Vagina (tissue), 2 donors: ENCODE measurements at regions not wholly inside any gene's neighbourhood (a gene's known extent, or its start where the extent isn't known, plus 50 kb on each side); places are given as distances from the start of the nearest gene placed in this dataset.
A peak's percentile ranks its signal among the peaks of the same experiment; 100 is the strongest.

Experiments
- DNase-seq, 2 donors: peaks; one replicate each; pipeline ENCODE4 v3.0.0-alpha.2; 2017; ENCODE audit errors: extremely low spot score in 2 of 2
- H3K27ac ChIP-seq: fragments of 200-600 bp; sonication (generic); one replicate; pipeline ENCODE4 v1.5.1; 2019
- H3K27me3 ChIP-seq: fragments of 200-600 bp; sonication (generic); one replicate; pipeline ENCODE4 v1.5.1; 2019
- H3K36me3 ChIP-seq, 2 donors: fragments of 200-600 bp; sonication (generic); one replicate each; pipeline ENCODE4 v1.5.1; 2017 to 2019
- H3K4me1 ChIP-seq: fragments of 200-600 bp; sonication (generic); one replicate; pipeline ENCODE4 v1.5.1; 2019
- H3K4me3 ChIP-seq, 2 donors: fragments of 200-600 bp; sonication (generic); 1 replicate in 1 of 2; 2 replicates in 1 of 2; pipeline ENCODE4 v1.5.1; 2016 to 2019
- H3K9me3 ChIP-seq: fragments of 200-600 bp; sonication (generic); one replicate; pipeline ENCODE4 v1.5.1; 2019
- POLR2A ChIP-seq, 2 donors: fragments of 450-650 bp; IDR thresholded peaks; one replicate each; pipeline ENCODE4 v1.6.1; 2017; ENCODE audit warnings: antibody characterized with exemption in 2 of 2, mild to moderate bottlenecking in 2 of 2, moderate library complexity in 2 of 2
- POLR2AphosphoS5 ChIP-seq, 2 donors: sonication (generic); formaldehyde crosslinking; IDR thresholded peaks; one replicate each; pipeline ENCODE4 v1.9.0; 2017; ENCODE audit warnings: antibody characterized with exemption in 2 of 2, mild to moderate bottlenecking in 2 of 2, low read depth in 1 of 2; ENCODE audit not compliant: insufficient read depth in 1 of 2
- intact Hi-C: fragments of 100-400 bp; cut with DNase I; formaldehyde crosslinking; loops from one replicate; pipeline ENCODE4 v1.15.1; 2023
- TF ChIP-seq, protein P1 (sequence below), 3 experiments: fragments of 450-650 bp in 2 of 3; fragments of 200-600 bp in 1 of 3; sonication (generic) in 1 of 3; IDR thresholded peaks; one replicate each; pipeline ENCODE4 v1.5.1; 2017 to 2019; ENCODE audit warnings: antibody characterized with exemption in 3 of 3, mild to moderate bottlenecking in 2 of 3, moderate library complexity in 2 of 3

DNA sequence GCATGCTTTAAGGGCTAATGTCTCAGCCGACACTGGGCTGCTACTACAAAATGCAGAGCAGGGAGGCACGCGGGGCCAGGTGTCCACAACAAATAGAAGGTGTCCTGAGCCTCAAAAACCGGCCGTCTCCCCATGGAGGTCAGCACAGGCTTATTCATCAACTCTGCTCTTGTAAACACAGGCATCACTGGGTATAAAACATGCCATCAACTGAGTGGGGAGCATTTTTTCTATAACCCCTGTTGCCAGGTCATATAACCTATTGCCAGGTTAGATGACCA lies 271.6 kb downstream of the AUH start:
- TF ChIP-seq POLR2AphosphoS5 (IDR thresholded peaks at IDR 0.05; ENCODE audit: insufficient read depth in 1 of 2, low read depth in 1 of 2): no peak
- no peak for TF ChIP-seq POLR2A (IDR thresholded peaks at IDR 0.05)
- TF ChIP-seq, protein P1, sequence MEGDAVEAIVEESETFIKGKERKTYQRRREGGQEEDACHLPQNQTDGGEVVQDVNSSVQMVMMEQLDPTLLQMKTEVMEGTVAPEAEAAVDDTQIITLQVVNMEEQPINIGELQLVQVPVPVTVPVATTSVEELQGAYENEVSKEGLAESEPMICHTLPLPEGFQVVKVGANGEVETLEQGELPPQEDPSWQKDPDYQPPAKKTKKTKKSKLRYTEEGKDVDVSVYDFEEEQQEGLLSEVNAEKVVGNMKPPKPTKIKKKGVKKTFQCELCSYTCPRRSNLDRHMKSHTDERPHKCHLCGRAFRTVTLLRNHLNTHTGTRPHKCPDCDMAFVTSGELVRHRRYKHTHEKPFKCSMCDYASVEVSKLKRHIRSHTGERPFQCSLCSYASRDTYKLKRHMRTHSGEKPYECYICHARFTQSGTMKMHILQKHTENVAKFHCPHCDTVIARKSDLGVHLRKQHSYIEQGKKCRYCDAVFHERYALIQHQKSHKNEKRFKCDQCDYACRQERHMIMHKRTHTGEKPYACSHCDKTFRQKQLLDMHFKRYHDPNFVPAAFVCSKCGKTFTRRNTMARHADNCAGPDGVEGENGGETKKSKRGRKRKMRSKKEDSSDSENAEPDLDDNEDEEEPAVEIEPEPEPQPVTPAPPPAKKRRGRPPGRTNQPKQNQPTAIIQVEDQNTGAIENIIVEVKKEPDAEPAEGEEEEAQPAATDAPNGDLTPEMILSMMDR (IDR thresholded peaks at IDR 0.05): no peak
- Histone ChIP-seq H3K36me3 (no peaks in the 10 kb centered on the region), H3K9me3 (no peaks in the 10 kb centered on the region), H3K27me3 (no peaks in the 10 kb centered on the region), H3K4me3 (no peak overlapping the region), H3K4me1 (no peaks in the 10 kb centered on the region), H3K27ac (peak overlapping the region; percentile 7)
- intact Hi-C loops: no loop called here
- DNase-seq: no peak

DNA sequence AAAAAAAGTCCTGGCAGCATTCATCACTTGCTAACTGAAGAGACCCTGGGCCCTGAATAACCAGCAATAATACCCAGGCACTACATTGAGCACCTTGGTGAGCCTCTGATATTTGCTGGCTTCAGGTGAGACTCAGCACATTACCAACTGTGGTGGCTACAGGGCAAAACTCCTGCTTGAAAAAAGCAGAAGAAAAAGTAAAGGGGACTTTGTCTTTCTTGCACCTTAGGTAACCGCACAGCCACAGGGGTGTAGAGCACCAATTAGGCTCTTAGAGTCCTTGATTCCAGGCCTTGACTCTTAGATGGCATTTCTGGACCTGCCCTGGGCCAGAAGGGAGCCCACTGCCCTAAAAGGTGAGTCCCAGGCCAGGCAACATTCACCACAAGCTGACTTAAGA lies 269.5 kb downstream of the AUH start:
- intact Hi-C loops: no loop called here
- H3K27me3 ChIP-seq: no peaks in the 10 kb centered on the region
- no peaks in the 10 kb centered on the region for H3K36me3 ChIP-seq
- no peak for DNase-seq
- H3K9me3 ChIP-seq: no peaks in the 10 kb centered on the region
- H3K4me1 ChIP-seq: no peaks in the 10 kb centered on the region
- TF ChIP-seq, protein P1 (IDR thresholded peaks at IDR 0.05): no peak
- no peak for TF ChIP-seq POLR2AphosphoS5 (IDR thresholded peaks at IDR 0.05; ENCODE audit: insufficient read depth in 1 of 2, low read depth in 1 of 2)
- TF ChIP-seq POLR2A (IDR thresholded peaks at IDR 0.05): no peak
- H3K27ac ChIP-seq: no peak overlapping the region
- H3K4me3 ChIP-seq: no peak overlapping the region

DNA sequence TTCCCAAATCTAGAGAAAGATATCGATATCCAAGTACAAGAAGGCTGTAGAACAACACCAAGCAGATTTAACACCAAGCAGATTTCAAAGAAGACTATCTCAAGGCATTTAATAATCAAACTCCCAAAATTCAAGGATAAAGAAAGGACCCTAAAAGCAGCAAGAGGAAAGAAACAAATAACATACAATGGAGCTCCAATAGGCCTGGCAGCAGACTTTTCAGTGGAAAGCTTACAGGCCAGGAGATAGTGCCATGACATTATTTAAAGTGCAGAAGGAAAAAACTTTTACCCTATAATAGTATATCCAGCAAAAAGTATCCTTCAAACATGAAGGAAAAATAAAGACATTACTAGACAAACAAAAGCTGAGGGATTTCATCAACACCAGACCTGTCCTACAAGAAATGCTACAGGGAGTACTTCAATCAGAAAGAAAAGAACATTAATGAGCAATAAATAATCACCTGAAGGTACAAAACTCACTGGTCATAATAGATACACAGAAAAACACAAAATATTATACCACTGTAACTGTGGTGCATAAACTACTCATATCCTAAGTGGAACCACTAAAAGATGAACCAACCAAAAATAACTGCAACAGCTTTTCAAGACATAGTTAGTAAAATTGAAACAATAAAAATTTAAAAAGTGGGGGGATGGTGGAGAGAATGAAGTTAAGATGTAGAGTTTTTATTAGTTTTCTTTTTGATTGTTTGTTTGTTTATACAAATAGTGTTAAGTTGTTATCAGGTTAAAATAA lies 267.2 kb downstream of the AUH start:
- no peak overlapping the region for H3K27ac ChIP-seq
- no peak overlapping the region for H3K4me3 ChIP-seq
- intact Hi-C loops: no loop called here
- peaks cover 4% of the 10 kb centered on the region for H3K4me1 ChIP-seq
- H3K9me3 ChIP-seq: no peaks in the 10 kb centered on the region
- no peaks in the 10 kb centered on the region for H3K36me3 ChIP-seq
- no peaks in the 10 kb centered on the region for H3K27me3 ChIP-seq
- no peak for DNase-seq
- TF ChIP-seq POLR2A (IDR thresholded peaks at IDR 0.05) (no peak), POLR2AphosphoS5 (IDR thresholded peaks at IDR 0.05; ENCODE audit: insufficient read depth in 1 of 2, low read depth in 1 of 2) (no peak)
- TF ChIP-seq, protein P1 (IDR thresholded peaks at IDR 0.05): no peak

DNA sequence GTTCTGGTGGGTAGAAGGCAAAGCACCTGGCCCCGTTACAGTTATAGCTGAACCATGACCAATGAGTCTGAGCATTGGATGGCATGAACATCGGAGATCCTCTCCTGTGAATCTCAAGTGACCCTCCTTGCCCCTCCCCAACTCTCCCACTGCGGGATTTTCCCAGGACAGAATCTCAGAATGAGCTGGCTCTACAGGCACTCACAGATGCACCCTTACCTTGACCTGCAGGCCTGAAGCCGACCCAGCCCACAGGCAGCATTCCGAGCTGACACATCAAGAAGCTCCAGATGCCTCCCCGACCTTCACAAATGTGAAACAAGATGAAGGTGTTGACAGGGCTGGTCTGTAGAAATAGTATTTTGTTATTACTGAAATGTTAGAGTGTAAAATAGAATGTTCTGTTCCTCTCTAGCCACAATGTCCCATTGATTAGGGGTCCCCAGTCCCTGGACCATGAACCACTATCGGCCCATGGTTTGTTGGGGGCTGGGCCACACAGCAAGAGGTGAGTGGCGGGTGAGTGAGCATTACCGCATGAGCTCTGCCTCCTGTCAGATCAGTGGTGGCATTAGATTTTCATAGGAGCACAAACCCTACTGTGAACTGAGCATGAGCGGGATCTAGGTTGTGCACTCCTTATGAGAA lies 263.4 kb downstream of the AUH start:
- intact Hi-C loops: no loop called here
- Histone ChIP-seq H3K27me3 (no peaks in the 10 kb centered on the region), H3K4me1 (peaks cover 36% of the 10 kb centered on the region), H3K27ac (no peak overlapping the region), H3K36me3 (no peaks in the 10 kb centered on the region), H3K4me3 (no peak overlapping the region), H3K9me3 (no peaks in the 10 kb centered on the region)
- TF ChIP-seq POLR2AphosphoS5 (IDR thresholded peaks at IDR 0.05; ENCODE audit: insufficient read depth in 1 of 2, low read depth in 1 of 2): no peak
- DNase-seq: peak in 1 of 2 donors; percentile 64

DNA sequence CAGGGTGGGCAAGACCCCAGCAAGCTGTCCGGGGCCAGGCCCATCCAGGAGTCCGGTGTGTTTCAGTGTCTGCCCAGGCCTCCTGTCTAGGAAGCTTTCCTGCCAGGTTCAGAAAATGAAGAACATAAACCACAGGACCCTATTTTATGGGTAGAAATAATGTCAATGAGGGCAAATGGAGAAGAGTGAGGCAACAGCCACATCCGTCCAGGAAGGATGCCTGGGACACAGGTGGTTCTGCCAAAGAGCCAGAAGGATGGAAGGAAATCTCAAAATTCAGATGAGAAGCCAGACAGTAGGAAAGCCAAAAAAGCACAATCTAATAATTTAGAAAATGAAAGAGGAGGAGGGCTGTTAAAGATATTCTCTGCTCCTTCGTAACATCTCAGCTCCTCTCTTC lies 262.3 kb downstream of the AUH start:
- no peak for DNase-seq
- Histone ChIP-seq H3K4me1 (peaks cover 36% of the 10 kb centered on the region), H3K36me3 (no peaks in the 10 kb centered on the region), H3K4me3 (no peak overlapping the region), H3K9me3 (no peaks in the 10 kb centered on the region), H3K27ac (peak overlapping the region; percentile 81), H3K27me3 (no peaks in the 10 kb centered on the region)
- intact Hi-C loops: no loop called here
- no peak for TF ChIP-seq POLR2A (IDR thresholded peaks at IDR 0.05)

DNA sequence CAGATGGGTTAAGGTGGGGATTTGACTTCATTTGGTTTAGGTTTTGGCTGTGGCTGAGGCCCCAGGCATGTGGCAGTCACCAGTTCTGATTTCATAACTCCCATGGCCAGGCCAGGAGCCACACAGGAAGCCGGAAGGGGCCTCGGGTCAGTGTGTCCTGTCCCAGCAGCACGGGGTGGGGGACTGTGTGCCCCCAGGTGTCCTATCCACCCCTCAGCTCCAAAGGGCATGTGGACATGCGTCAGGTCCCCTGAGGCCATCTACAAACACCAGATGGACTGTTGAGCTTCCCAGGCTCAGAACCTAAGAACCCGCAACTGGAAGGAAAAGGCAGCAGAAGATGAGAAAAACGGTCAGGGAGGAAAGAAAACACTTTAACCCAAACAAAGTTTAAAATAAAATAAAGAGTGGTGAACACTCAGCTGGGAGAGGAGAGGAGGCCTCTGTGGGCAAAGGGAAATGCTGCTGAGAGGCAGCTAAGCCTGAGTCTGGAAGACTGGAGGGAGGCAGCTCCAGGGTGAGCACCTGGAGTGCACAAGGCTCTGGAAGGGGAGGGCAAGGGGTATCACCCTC lies 260.8 kb downstream of the AUH start:
- no peak for DNase-seq
- no peak for TF ChIP-seq POLR2A (IDR thresholded peaks at IDR 0.05)
- TF ChIP-seq, protein P1 (IDR thresholded peaks at IDR 0.05): no peak
- peak in 1 of 2 donors; percentile 84 for TF ChIP-seq POLR2AphosphoS5 (IDR thresholded peaks at IDR 0.05; ENCODE audit: insufficient read depth in 1 of 2, low read depth in 1 of 2)
- peak overlapping the region; percentile 81 for H3K27ac ChIP-seq
- H3K4me3 ChIP-seq: no peak overlapping the region
- no peaks in the 10 kb centered on the region for H3K27me3 ChIP-seq
- peaks cover 36% of the 10 kb centered on the region for H3K4me1 ChIP-seq
- intact Hi-C loops: loop anchor here (10.0 kb wide), 1 partner anchor 94 kb away; no protein-coding TSS in a partner anchor
- no peaks in the 10 kb centered on the region for H3K9me3 ChIP-seq
- no peaks in the 10 kb centered on the region for H3K36me3 ChIP-seq
